Panc1 (cell line): ENCODE measurements at regions not wholly inside any gene's neighbourhood (a gene's known extent, or its start where the extent isn't known, plus 50 kb on each side); places are given as distances from the start of the nearest gene placed in this dataset.

ENCODE experiments used
- ATAC-seq: fragments of 200-7000 bp; cut with Tn5 transposase; 2 replicates; pipeline ENCODE4 v1.9.1; 2020; ENCODE audit warnings: mild to moderate bottlenecking, moderate library complexity
- BruUV-seq: library from RNA; stranded (reverse); fragments of 400-500 nt; replicated peaks from 2 replicates; lab custom pipeline; 2021; lab: Mats Ljungman, UMichigan
- CTCF ChIA-PET: fragments of 300-600 bp; sonication (Branson Sonifier 250); formaldehyde crosslinking; loops from one replicate; lab custom pipeline; 2022; ENCODE audit warnings: antibody characterized with exemption; lab: Charles Lee
- POLR2A ChIA-PET: fragments of 300-600 bp; sonication (Branson Sonifier 250); formaldehyde crosslinking; loops from one replicate; lab custom pipeline; 2022; ENCODE audit warnings: antibody characterized with exemption; lab: Charles Lee
- DNase-seq: peaks from one replicate; pipeline ENCODE4 v3.0.0-alpha.2; 2010; ENCODE audit warnings: low read depth, low spot score
- H3K27ac ChIP-seq: 2 replicates; pipeline ENCODE4 v1.5.1; 2011; ENCODE audit warnings: mild to moderate bottlenecking, low read length, inconsistent platforms
- H3K27me3 ChIP-seq: fragments of 200-500 bp; sonication (Bioruptor generic); 2 replicates; pipeline ENCODE4 v1.6.0; 2014; ENCODE audit warnings: low read length, inconsistent platforms; ENCODE audit not compliant: control insufficient read depth, insufficient read depth
- H3K36me3 ChIP-seq: fragments of 200-500 bp; sonication (Bioruptor generic); 2 replicates; pipeline ENCODE4 v1.5.1; 2014; ENCODE audit warnings: inconsistent platforms, mild to moderate bottlenecking, low read length, moderate library complexity; ENCODE audit not compliant: control insufficient read depth, insufficient read depth
- H3K4me1 ChIP-seq: 2 replicates; pipeline ENCODE4 v1.5.1; 2011; ENCODE audit warnings: inconsistent platforms, mild to moderate bottlenecking, low read length, moderate library complexity; ENCODE audit not compliant: control insufficient read depth, insufficient read depth
- H3K4me3 ChIP-seq, 2 experiments: 2 replicates each; pipeline ENCODE4 v1.5.1; 2011 to 2012; ENCODE audit warnings: low read depth in 2 of 2, low read length in 2 of 2, mild to moderate bottlenecking in 2 of 2, inconsistent platforms in 1 of 2, moderate library complexity in 1 of 2
- H3K9me3 ChIP-seq: fragments of 200-500 bp; sonication (Bioruptor generic); 2 replicates; pipeline ENCODE4 v1.5.1; 2014; ENCODE audit warnings: low read depth, mild to moderate bottlenecking, inconsistent platforms, low read length, moderate library complexity; ENCODE audit not compliant: control insufficient read depth, insufficient read depth
- POLR2AphosphoS5 ChIP-seq: IDR thresholded peaks from 2 replicates; pipeline ENCODE4 v1.6.1; 2012; ENCODE audit warnings: mild to moderate bottlenecking, low read depth, low read length, moderate library complexity
- REST ChIP-seq, 2 experiments: IDR thresholded peaks; 2 replicates each; pipeline ENCODE4 v1.6.1; 2011 to 2012; ENCODE audit warnings: low read depth in 2 of 2, control low read depth in 1 of 2, low read length in 1 of 2, mild to moderate bottlenecking in 1 of 2, moderate library complexity in 1 of 2; ENCODE audit not compliant: insufficient read depth in 1 of 2
- SIN3A ChIP-seq: IDR thresholded peaks from 2 replicates; pipeline ENCODE4 v1.6.1; 2012; ENCODE audit warnings: low read depth, mild to moderate bottlenecking, low read length, moderate library complexity, borderline replicate concordance; ENCODE audit not compliant: insufficient read depth
- TCF7L2 ChIP-seq: IDR thresholded peaks from 2 replicates; pipeline ENCODE4 v1.6.1; 2011; ENCODE audit warnings: mild to moderate bottlenecking, low read depth, low read length, inconsistent platforms
- in situ Hi-C: cut with HindIII; loops from 2 replicates; pipeline ENCODE4 v1.10.0; 2016; ENCODE audit warnings: low sequenced_read_pairs, low pct_unique_long_range_greater_than_20kb
- intact Hi-C: fragments of 100-400 bp; cut with micrococcal nuclease; formaldehyde crosslinking; loops from one replicate; pipeline ENCODE4 v1.10.0; 2022; ENCODE audit not compliant: unreplicated experiment
- TF ChIP-seq, protein P1 (sequence below): fragments of 450-650 bp; IDR thresholded peaks from 2 replicates; pipeline ENCODE4 v1.5.1; 2017; ENCODE audit warnings: mild to moderate bottlenecking

GRCh38 chr20:40156600-40157317, 532.3 kb downstream of the MAFB start:
- Histone ChIP-seq H3K4me3 (no peak overlapping the region), H3K27ac (no peak overlapping the region), H3K27me3 (no peaks in the 10 kb centered on the region), H3K36me3 (no peaks in the 10 kb centered on the region; the same call in 1 of the 2 replicates), H3K4me1 (no peaks in the 10 kb centered on the region), H3K9me3 (no peaks in the 10 kb centered on the region)
- no TSS peak for BruUV-seq
- ChIA-PET POLR2A (no interaction called here), CTCF (no interaction called here)
- DNase-seq (no peak), ATAC-seq (no peak)
- TF ChIP-seq, protein P1, sequence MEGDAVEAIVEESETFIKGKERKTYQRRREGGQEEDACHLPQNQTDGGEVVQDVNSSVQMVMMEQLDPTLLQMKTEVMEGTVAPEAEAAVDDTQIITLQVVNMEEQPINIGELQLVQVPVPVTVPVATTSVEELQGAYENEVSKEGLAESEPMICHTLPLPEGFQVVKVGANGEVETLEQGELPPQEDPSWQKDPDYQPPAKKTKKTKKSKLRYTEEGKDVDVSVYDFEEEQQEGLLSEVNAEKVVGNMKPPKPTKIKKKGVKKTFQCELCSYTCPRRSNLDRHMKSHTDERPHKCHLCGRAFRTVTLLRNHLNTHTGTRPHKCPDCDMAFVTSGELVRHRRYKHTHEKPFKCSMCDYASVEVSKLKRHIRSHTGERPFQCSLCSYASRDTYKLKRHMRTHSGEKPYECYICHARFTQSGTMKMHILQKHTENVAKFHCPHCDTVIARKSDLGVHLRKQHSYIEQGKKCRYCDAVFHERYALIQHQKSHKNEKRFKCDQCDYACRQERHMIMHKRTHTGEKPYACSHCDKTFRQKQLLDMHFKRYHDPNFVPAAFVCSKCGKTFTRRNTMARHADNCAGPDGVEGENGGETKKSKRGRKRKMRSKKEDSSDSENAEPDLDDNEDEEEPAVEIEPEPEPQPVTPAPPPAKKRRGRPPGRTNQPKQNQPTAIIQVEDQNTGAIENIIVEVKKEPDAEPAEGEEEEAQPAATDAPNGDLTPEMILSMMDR: no peak
- no peak for TF ChIP-seq POLR2AphosphoS5
- TF ChIP-seq SIN3A: no peak
- no peak for TF ChIP-seq TCF7L2
- TF ChIP-seq REST (IDR thresholded peaks at IDR 0.05; ENCODE audit: insufficient read depth in 1 of 2, low read depth in 2 of 2, low read length in 1 of 2): no peak
- intact Hi-C loops: no loop called here
- in situ Hi-C loops: no loop called here

DNA sequence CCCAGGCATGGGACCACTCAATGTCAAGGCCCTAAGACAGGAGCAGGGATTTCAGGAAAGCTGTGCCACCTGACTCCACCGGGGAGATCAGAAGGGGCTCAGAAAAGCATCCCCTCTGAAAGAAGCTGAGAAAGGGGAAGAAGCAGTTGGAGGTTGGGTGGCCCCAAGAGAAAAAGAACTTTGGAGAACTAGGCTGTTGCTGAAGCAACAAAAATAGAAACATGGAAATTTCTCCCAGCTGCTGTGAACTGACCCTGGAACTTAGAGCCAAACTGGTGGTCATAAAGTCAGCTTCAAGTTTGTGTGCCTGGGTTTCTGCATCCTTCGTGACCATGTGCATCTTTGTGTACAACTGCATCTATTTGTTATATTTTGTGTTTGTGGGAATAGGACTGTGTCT, 534.5 kb downstream of the MAFB start:
- in situ Hi-C loops (no loop called here), intact Hi-C loops (no loop called here)
- no peaks in the 10 kb centered on the region for H3K4me1 ChIP-seq
- H3K4me3 ChIP-seq: no peak overlapping the region
- ChIA-PET CTCF (no interaction called here), POLR2A (no interaction called here)
- no peaks in the 10 kb centered on the region for H3K27me3 ChIP-seq
- DNase-seq: no peak
- ATAC-seq: no peak
- no peak for TF ChIP-seq POLR2AphosphoS5
- TF ChIP-seq REST (IDR thresholded peaks at IDR 0.05; ENCODE audit: insufficient read depth in 1 of 2, low read depth in 2 of 2, low read length in 1 of 2): no peak
- TF ChIP-seq TCF7L2: no peak
- no peak for TF ChIP-seq SIN3A
- TF ChIP-seq, protein P1: no peak
- no peaks in the 10 kb centered on the region for H3K36me3 ChIP-seq
- BruUV-seq: no TSS peak
- H3K27ac ChIP-seq: no peak overlapping the region
- no peaks in the 10 kb centered on the region for H3K9me3 ChIP-seq
